Activated CD4-positive, CD25-positive, alpha-beta regulatory T cell treated with anti-CD3 and anti-CD28 coated beads, Interleukin-2, amount 50 U/mL, for 24 hours (primary cell): ENCODE measurements at regions not wholly inside any gene's neighbourhood (a gene's known extent, or its start where the extent isn't known, plus 50 kb on each side); places are given as distances from the start of the nearest gene placed in this dataset.

Experiments
- ATAC-seq, 2 donors: fragments of 150-1000 bp; cut with Tn5 transposase; one replicate each; pipeline ENCODE4 v1.10.0; 2021; ENCODE audit warnings: mild to moderate bottlenecking in 1 of 2, moderate library complexity in 1 of 2

DNA sequence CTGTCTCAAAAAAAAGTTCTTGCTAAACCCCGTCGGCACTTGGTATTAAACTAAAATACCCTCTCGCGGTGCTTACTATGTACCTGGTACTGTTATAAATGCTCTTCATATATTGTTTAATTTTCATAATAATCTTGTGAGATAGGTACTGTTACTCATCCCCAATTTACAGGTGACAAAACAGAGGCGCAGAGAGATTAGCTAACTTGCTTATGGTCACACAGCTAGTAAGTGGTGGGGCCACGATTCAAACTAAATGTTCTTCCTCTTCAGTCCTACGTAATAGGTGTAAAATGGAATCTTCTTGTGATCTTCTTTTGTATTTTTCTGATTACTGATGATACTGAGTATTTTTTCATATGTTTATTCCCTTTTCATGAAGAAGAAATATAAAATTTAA lies 51.3 kb downstream of the TET3 start:
- ATAC-seq = no peak

DNA sequence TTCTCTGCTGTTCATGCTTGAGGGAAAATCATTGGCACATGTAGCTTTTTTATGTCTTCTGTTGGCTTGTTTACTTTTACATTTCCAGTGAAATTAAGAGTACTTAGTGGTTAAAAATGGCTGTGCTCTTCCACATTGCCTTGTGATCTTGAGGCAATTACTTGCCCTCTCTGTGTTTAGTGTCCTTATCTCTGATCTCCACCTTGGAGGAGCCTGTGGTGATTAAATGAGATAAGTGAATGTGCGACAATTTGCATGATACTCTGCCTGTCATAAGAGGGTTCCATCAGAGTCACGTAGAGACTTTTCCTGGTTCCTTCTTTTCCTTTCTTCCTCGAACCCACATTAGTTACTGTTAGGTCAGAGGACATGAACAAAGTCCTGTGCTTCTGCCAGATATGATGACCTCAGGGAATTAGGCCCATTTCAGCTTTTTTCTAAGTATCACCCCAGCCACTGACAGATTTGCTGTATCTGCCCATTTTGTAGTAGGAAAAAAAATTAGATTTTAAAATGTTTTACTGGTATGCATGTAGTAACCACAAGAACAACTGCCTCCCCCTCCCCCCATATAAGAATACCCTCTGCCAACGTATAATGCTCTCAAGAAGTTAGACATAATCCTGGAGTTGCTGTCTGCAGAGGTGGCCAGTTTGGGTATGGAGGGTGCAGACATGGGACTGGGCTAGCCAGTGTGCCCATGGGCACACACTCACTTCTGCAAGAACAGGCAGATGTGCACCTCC lies 51.9 kb downstream of the TET3 start:
- ATAC-seq = no peak

- peak; percentile 14 to 15 for ATAC-seq
Measured at GRCh38 chr2:74037379-74037860, 52.7 kb downstream of the TET3 start.

- no peak for ATAC-seq
Measured at GRCh38 chr2:74039611-74040010, 54.9 kb downstream of the TET3 start.

- no peak for ATAC-seq
Measured at GRCh38 chr2:74041182-74041581, 56.5 kb downstream of the TET3 start.

GRCh38 chr2:74041726-74042125 lies 57.0 kb downstream of the TET3 start:
- ATAC-seq = no peak

GRCh38 chr2:74042606-74043005 lies 57.9 kb downstream of the TET3 start:
- ATAC-seq = no peak

- no peak for ATAC-seq
Measured at GRCh38 chr2:74043345-74044329, 58.9 kb downstream of the TET3 start.

- ATAC-seq = no peak
Measured at GRCh38 chr2:74044999-74045398, 60.3 kb downstream of the TET3 start.

- ATAC-seq = no peak
Measured at GRCh38 chr2:74045454-74045853, 60.7 kb downstream of the TET3 start.

DNA sequence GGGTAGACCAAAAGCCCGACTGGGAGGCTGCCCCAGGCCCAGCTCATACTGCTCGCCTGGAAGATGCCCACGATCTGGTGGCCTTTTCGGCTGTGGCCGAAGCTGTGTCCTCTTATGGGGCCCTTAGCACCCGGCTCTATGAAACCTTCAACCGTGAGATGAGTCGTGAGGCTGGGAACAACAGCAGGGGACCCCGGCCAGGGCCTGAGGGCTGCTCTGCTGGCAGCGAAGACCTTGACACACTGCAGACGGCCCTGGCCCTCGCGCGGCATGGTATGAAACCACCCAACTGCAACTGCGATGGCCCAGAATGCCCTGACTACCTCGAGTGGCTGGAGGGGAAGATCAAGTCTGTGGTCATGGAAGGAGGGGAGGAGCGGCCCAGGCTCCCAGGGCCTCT lies 61.7 kb downstream of the TET3 start:
- no peak for ATAC-seq

DNA sequence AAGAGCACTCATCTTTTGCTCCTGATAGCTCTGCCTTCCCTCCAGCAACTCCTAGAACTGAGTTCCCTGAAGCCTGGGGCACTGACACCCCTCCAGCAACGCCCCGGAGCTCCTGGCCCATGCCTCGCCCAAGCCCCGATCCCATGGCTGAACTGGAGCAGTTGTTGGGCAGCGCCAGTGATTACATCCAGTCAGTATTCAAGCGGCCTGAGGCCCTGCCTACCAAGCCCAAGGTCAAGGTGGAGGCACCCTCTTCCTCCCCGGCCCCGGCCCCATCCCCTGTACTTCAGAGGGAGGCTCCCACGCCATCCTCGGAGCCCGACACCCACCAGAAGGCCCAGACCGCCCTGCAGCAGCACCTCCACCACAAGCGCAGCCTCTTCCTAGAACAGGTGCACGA lies 62.4 kb downstream of the TET3 start:
- no peak for ATAC-seq

DNA sequence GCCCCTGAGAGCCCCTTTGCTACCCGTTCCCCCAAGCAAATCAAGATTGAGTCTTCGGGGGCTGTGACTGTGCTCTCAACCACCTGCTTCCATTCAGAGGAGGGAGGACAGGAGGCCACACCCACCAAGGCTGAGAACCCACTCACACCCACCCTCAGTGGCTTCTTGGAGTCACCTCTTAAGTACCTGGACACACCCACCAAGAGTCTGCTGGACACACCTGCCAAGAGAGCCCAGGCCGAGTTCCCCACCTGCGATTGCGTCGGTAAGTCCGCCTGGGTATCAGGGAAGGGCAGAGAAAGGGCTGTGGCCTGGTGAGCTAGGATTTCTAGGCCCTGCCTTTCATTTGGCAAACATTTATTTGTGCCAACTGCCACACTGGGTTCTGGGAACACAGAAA lies 63.4 kb downstream of the TET3 start:
- no peak for ATAC-seq

GRCh38 chr2:74048843-74049519 lies 64.3 kb downstream of the TET3 start:
- ATAC-seq = no peak

- ATAC-seq = no peak
Measured at GRCh38 chr2:74050151-74050550, 65.4 kb downstream of the TET3 start.

- no peak for ATAC-seq
Measured at GRCh38 chr2:74051504-74051903, 66.8 kb downstream of the TET3 start.

DNA sequence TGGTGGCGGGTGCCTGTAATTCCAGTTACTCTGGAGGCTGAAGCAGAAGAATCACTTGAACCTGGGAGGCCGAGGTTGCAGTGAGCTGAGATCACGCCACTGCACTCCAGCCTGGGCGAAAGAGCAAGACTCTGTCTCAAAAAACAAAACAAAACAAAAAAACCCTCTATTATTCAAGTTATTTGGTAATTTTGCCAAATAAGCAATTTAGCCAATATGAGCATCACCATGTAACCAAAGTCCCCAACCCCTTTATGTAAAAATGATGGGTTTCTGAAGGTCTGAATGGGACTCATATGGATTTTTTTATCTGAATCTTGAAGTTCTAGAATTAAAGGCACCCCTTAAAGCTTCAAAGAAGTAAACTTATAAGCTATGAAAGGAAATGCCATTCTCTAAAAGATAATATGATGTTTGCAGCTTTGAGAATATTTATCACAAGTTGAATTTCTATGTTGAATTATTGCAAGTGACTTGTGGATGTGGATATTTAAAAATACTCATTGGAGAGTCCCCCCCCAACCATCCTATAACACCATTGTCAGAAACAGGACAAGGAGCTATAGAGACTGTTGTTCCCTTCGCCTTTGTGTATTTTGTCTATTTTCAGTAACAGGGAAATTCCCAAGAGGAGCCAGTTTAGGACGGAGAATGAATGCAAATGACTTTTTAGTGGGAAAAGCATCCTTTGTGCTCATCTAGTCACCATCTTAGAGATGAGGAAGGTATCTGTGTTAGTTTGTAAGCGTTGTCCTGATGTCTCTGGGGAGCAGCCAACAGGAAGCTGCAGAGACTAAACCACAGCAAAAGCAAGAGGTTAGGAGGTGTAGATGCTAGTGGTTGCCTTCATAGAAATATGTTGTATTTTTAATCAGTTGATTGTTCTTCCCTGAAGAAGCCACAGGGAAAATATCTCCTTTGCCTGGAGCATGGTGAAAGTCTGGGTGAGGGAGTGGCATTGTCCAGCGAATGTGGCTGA lies 68.3 kb downstream of the TET3 start:
- peak in 1 of 2 donors; percentile 33 for ATAC-seq

GRCh38 chr2:74053959-74054715 lies 69.4 kb downstream of the TET3 start:
- no peak for ATAC-seq

GRCh38 chr2:74059137-74059775 lies 74.5 kb downstream of the TET3 start:
- no peak for ATAC-seq

- no peak for ATAC-seq
Measured at GRCh38 chr2:74063486-74063885, 78.8 kb downstream of the TET3 start.

DNA sequence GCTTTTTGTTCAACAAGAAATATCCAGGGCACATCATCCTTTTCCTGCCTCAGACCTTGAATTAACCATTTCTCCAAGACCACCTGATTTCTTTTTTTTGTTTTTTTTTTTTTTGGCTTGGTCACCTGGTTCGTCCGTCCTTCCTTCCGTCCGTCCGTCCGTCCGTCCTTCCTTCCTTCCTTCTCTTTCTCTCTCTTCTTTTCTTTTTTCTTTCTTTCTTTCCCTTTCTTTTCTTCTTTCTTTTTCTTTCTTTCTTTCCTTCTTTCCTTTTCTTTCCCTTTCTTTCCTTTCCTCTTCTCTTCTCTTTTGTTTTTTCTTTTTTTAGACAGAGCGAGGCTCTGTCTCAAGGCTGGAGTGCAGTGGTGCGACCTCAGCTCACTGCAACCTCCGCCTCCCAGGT lies 80.7 kb downstream of the TET3 start:
- no peak for ATAC-seq
